ENCODE measurements at regions not wholly inside any gene's neighbourhood (a gene's known extent, or its start where the extent isn't known, plus 50 kb on each side); places are given as distances from the start of the nearest gene placed in this dataset.

GRCh38 chr10:36634916-36635315, 490.5 kb upstream of the ANKRD30A start:
- no peaks in the 10 kb centered on the region for H3K4me1 ChIP-seq (ENCODE audit: insufficient read depth, low read length, poor library complexity, severe bottlenecking)
- H3K27me3 ChIP-seq (ENCODE audit: insufficient read depth, low read length, poor library complexity, severe bottlenecking): no peaks in the 10 kb centered on the region
- H3K4me2 ChIP-seq (ENCODE audit: low read depth, low read length, poor library complexity, severe bottlenecking): no peak overlapping the region
- H3K4me3 ChIP-seq (ENCODE audit: low read length, poor library complexity, severe bottlenecking): no peak overlapping the region
- TF ChIP-seq CTCF (conservative IDR thresholded peaks at IDR 0.05; ENCODE audit: low read length) (no peak), EZH2phosphoT487 (IDR thresholded peaks at IDR 0.05; ENCODE audit: borderline replicate concordance) (no peak)
- H3K9me3 ChIP-seq (ENCODE audit: insufficient read depth, low read depth, low read length): no peaks in the 10 kb centered on the region
- H3K79me2 ChIP-seq (ENCODE audit: insufficient read depth, low read length): no peaks in the 10 kb centered on the region
- no peaks in the 10 kb centered on the region for H3K9me2 ChIP-seq (replicated peaks; ENCODE audit: low read depth, low read length)
- H3K36me3 ChIP-seq (ENCODE audit: insufficient read depth, low read length): no peaks in the 10 kb centered on the region
- no peaks in the 10 kb centered on the region for H3F3A ChIP-seq (ENCODE audit: low read depth)
- H3K9ac ChIP-seq (ENCODE audit: low read depth, low read length, poor library complexity, severe bottlenecking): no peak overlapping the region
- H2AFZ ChIP-seq (ENCODE audit: low read length): no peak overlapping the region
- no peaks in the 10 kb centered on the region for H4K20me1 ChIP-seq (ENCODE audit: insufficient read depth, low read length, poor library complexity, severe bottlenecking)

GRCh38 chr10:36630267-36630666, 495.1 kb upstream of the ANKRD30A start:
- Histone ChIP-seq H3K9me3 (ENCODE audit: insufficient read depth, low read depth, low read length) (no peaks in the 10 kb centered on the region; the same call in 1 of the 2 replicates), H3K4me1 (ENCODE audit: insufficient read depth, low read length, poor library complexity, severe bottlenecking) (no peaks in the 10 kb centered on the region), H4K20me1 (ENCODE audit: insufficient read depth, low read length, poor library complexity, severe bottlenecking) (no peaks in the 10 kb centered on the region), H3F3A (ENCODE audit: low read depth) (no peaks in the 10 kb centered on the region), H3K4me2 (ENCODE audit: low read depth, low read length, poor library complexity, severe bottlenecking) (no peak overlapping the region), H3K4me3 (ENCODE audit: low read length, poor library complexity, severe bottlenecking) (no peak overlapping the region), H3K36me3 (ENCODE audit: insufficient read depth, low read length) (no peaks in the 10 kb centered on the region), H3K27me3 (ENCODE audit: insufficient read depth, low read length, poor library complexity, severe bottlenecking) (no peaks in the 10 kb centered on the region), H3K9me2 (replicated peaks; ENCODE audit: low read depth, low read length) (no peaks in the 10 kb centered on the region), H3K79me2 (ENCODE audit: insufficient read depth, low read length) (no peaks in the 10 kb centered on the region), H3K9ac (ENCODE audit: low read depth, low read length, poor library complexity, severe bottlenecking) (no peak overlapping the region), H2AFZ (ENCODE audit: low read length) (no peak overlapping the region)
- no peak for TF ChIP-seq CTCF (conservative IDR thresholded peaks at IDR 0.05; ENCODE audit: low read length)
- no peak for TF ChIP-seq EZH2phosphoT487 (IDR thresholded peaks at IDR 0.05; ENCODE audit: borderline replicate concordance)

GRCh38 chr10:36629476-36629875, 495.9 kb upstream of the ANKRD30A start:
- Histone ChIP-seq H3K4me1 (ENCODE audit: insufficient read depth, low read length, poor library complexity, severe bottlenecking) (no peaks in the 10 kb centered on the region), H3K9me2 (replicated peaks; ENCODE audit: low read depth, low read length) (no peaks in the 10 kb centered on the region), H3K36me3 (ENCODE audit: insufficient read depth, low read length) (no peaks in the 10 kb centered on the region), H3K9me3 (ENCODE audit: insufficient read depth, low read depth, low read length) (no peaks in the 10 kb centered on the region; the same call in 1 of the 2 replicates), H3F3A (ENCODE audit: low read depth) (no peaks in the 10 kb centered on the region), H3K4me2 (ENCODE audit: low read depth, low read length, poor library complexity, severe bottlenecking) (no peak overlapping the region), H2AFZ (ENCODE audit: low read length) (no peak overlapping the region), H4K20me1 (ENCODE audit: insufficient read depth, low read length, poor library complexity, severe bottlenecking) (no peaks in the 10 kb centered on the region), H3K9ac (ENCODE audit: low read depth, low read length, poor library complexity, severe bottlenecking) (no peak overlapping the region), H3K27me3 (ENCODE audit: insufficient read depth, low read length, poor library complexity, severe bottlenecking) (no peaks in the 10 kb centered on the region), H3K4me3 (ENCODE audit: low read length, poor library complexity, severe bottlenecking) (no peak overlapping the region), H3K79me2 (ENCODE audit: insufficient read depth, low read length) (no peaks in the 10 kb centered on the region)
- TF ChIP-seq CTCF (conservative IDR thresholded peaks at IDR 0.05; ENCODE audit: low read length) (no peak), EZH2phosphoT487 (IDR thresholded peaks at IDR 0.05; ENCODE audit: borderline replicate concordance) (no peak)

Data from Loucy (cell line).